PC-3 (cell line): ENCODE measurements at regions not wholly inside any gene's neighbourhood (a gene's known extent, or its start where the extent isn't known, plus 50 kb on each side); places are given as distances from the start of the nearest gene placed in this dataset.

Source experiments
- CTCF ChIP-seq: fragments of 300-600 bp; sonication (generic); conservative IDR thresholded peaks from 2 replicates; pipeline ENCODE4 v1.5.1; 2017; ENCODE audit warnings: antibody characterized with exemption, low read depth, mild to moderate bottlenecking, low read length
- EZH2 ChIP-seq: fragments of 300-600 bp; sonication (generic); IDR thresholded peaks from one replicate; pipeline ENCODE4 v1.6.1; 2017; ENCODE audit warnings: antibody characterized with exemption, mild to moderate bottlenecking, low read length; ENCODE audit not compliant: unreplicated experiment
- EZH2phosphoT487 ChIP-seq: fragments of 300-600 bp; sonication (generic); IDR thresholded peaks from 2 replicates; pipeline ENCODE4 v1.6.1; 2018; ENCODE audit warnings: mild to moderate bottlenecking, antibody characterized with exemption, low read length, borderline replicate concordance

- no peak for TF ChIP-seq EZH2phosphoT487
- TF ChIP-seq CTCF = no peak
- TF ChIP-seq EZH2 = no peak
These were observed 637.7 kb upstream of the CITED2 start for GRCh38 chr6:140012150-140012549.
